ENCODE measurements at regions not wholly inside any gene's neighbourhood (a gene's known extent, or its start where the extent isn't known, plus 50 kb on each side); places are given as distances from the start of the nearest gene placed in this dataset.

DNA sequence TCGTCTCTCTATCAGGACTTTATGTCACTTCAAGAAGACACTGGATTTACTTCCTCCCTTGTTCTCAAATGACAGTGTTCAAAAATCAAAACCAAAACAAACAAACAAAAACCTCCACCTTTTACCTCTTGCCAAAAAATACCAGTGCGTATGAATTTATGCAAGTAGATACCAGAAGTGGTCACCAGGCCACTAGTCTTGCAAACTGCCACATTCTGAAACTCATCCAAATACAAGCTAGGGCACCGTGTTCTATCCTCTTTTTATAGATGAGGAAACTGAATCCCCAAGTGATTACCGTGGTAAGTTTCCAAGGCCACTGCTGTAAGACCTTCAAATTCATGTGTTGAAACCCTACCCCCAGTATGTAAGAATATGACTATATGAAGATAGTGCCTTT is 343.9 kb upstream of the KITLG start:
- Mint-ChIP-seq H3K4me1 (no peaks in the 10 kb centered on the region), H3K9me3 (peaks cover 2% of the 10 kb centered on the region), H3K27ac (no peak overlapping the region)

GRCh38 chr12:88923631-88924030 is 343.4 kb upstream of the KITLG start:
- no peaks in the 10 kb centered on the region for H3K27me3 Mint-ChIP-seq (ENCODE audit: low read depth)
- TF ChIP-seq, protein P1, sequence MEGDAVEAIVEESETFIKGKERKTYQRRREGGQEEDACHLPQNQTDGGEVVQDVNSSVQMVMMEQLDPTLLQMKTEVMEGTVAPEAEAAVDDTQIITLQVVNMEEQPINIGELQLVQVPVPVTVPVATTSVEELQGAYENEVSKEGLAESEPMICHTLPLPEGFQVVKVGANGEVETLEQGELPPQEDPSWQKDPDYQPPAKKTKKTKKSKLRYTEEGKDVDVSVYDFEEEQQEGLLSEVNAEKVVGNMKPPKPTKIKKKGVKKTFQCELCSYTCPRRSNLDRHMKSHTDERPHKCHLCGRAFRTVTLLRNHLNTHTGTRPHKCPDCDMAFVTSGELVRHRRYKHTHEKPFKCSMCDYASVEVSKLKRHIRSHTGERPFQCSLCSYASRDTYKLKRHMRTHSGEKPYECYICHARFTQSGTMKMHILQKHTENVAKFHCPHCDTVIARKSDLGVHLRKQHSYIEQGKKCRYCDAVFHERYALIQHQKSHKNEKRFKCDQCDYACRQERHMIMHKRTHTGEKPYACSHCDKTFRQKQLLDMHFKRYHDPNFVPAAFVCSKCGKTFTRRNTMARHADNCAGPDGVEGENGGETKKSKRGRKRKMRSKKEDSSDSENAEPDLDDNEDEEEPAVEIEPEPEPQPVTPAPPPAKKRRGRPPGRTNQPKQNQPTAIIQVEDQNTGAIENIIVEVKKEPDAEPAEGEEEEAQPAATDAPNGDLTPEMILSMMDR (IDR thresholded peaks at IDR 0.05; ENCODE audit: unreplicated experiment in 3 of 3): no peak
- peaks cover 2% of the 10 kb centered on the region for H3K9me3 Mint-ChIP-seq
- H3K36me3 Mint-ChIP-seq (ENCODE audit: low read depth): no peaks in the 10 kb centered on the region
- no peak overlapping the region for H3K27ac Mint-ChIP-seq
- H3K4me1 Mint-ChIP-seq: no peaks in the 10 kb centered on the region
- no peak overlapping the region for H3K4me3 Mint-ChIP-seq

More for the DNA sequence above, 343.9 kb upstream of the KITLG start:
- TF ChIP-seq, protein P1 (IDR thresholded peaks at IDR 0.05; ENCODE audit: unreplicated experiment in 3 of 3): no peak
- H3K4me3 Mint-ChIP-seq: no peak overlapping the region
- no peaks in the 10 kb centered on the region for H3K36me3 Mint-ChIP-seq (ENCODE audit: low read depth)
- H3K27me3 Mint-ChIP-seq (ENCODE audit: low read depth): no peaks in the 10 kb centered on the region

DNA sequence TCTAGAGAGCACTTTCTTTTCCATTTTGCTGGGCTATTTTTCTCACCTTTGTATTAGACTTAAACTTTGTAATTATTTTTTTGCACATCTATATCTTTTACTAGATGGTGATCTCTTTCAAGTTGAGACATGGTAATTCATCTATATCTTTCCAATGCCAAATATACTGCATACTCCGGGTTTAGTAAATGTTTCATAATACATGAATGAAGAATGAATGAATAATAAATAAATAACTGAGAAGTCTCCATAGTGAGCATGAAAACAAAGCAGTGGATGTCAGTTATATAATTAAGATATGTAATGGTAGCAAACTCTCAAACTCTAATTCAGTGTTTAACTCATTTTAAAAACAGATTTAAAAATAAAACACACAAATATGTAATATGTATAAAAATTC is 342.5 kb upstream of the KITLG start:
- Mint-ChIP-seq H3K36me3 (ENCODE audit: low read depth) (no peaks in the 10 kb centered on the region), H3K4me1 (no peaks in the 10 kb centered on the region), H3K4me3 (no peak overlapping the region), H3K27ac (no peak overlapping the region), H3K9me3 (peaks cover 2% of the 10 kb centered on the region), H3K27me3 (ENCODE audit: low read depth) (no peaks in the 10 kb centered on the region)
- TF ChIP-seq, protein P1 (IDR thresholded peaks at IDR 0.05; ENCODE audit: unreplicated experiment in 3 of 3): no peak

GRCh38 chr12:88921890-88922532 is 341.7 kb upstream of the KITLG start:
- Mint-ChIP-seq H3K9me3 (peaks cover 2% of the 10 kb centered on the region), H3K4me1 (no peaks in the 10 kb centered on the region), H3K4me3 (no peak overlapping the region), H3K27ac (no peak overlapping the region), H3K27me3 (ENCODE audit: low read depth) (no peaks in the 10 kb centered on the region), H3K36me3 (ENCODE audit: low read depth) (no peaks in the 10 kb centered on the region)
- TF ChIP-seq, protein P1 (IDR thresholded peaks at IDR 0.05; ENCODE audit: unreplicated experiment in 3 of 3): no peak

DNA sequence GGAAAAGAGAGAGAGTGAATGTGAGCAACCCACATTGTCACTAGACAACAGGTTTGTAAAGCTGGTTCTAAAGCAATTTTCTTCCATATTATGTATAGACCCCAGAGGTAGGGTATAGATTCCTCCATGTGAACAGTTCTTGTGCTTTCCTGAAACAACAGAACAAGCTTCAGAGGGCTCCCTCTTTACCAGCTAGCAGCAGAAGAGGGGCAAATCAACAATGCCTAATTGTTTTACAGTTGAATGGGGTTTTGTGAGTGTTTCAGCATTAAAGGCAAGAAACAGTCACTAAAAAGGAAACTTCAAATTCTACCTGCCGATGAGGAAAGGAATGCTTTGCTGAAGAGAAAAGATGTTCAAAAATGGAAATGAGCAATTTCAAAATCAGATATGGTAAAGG is 341.2 kb upstream of the KITLG start:
- TF ChIP-seq, protein P1 (IDR thresholded peaks at IDR 0.05; ENCODE audit: unreplicated experiment in 3 of 3): no peak
- Mint-ChIP-seq H3K4me3 (no peak overlapping the region), H3K27ac (no peak overlapping the region), H3K9me3 (peaks cover 2% of the 10 kb centered on the region), H3K36me3 (ENCODE audit: low read depth) (no peaks in the 10 kb centered on the region), H3K4me1 (no peaks in the 10 kb centered on the region), H3K27me3 (ENCODE audit: low read depth) (no peaks in the 10 kb centered on the region)

- Mint-ChIP-seq H3K4me1 (no peaks in the 10 kb centered on the region), H3K9me3 (peaks cover 10% of the 10 kb centered on the region), H3K27me3 (ENCODE audit: low read depth) (no peaks in the 10 kb centered on the region), H3K36me3 (ENCODE audit: low read depth) (peaks cover 4% of the 10 kb centered on the region), H3K27ac (no peak overlapping the region), H3K4me3 (no peak overlapping the region)
- TF ChIP-seq, protein P1 (IDR thresholded peaks at IDR 0.05; ENCODE audit: unreplicated experiment in 3 of 3): no peak
These were observed 337.9 kb upstream of the KITLG start for GRCh38 chr12:88918161-88918560.
